GM18505 (cell line): ENCODE measurements at regions not wholly inside any gene's neighbourhood (a gene's known extent, or its start where the extent isn't known, plus 50 kb on each side); places are given as distances from the start of the nearest gene placed in this dataset.
"Not testable (repeated sequence)": the region's sequence is repeated elsewhere in the genome, so short reads cannot be mapped to it uniquely, and the experiment has no call there.

Experiments used
- ATAC-seq: cut with Tn5 transposase; IDR thresholded peaks from one replicate; pipeline ENCODE4 v1.9.1; 2021; ENCODE audit not compliant: unreplicated experiment
- POLR2A ChIP-seq: IDR thresholded peaks from 4 replicates; pipeline ENCODE4 v1.6.1; 2011; ENCODE audit warnings: borderline replicate concordance; ENCODE audit not compliant: insufficient read depth, insufficient read length; ENCODE audit errors: extremely low read depth

GRCh38 chr3:106048946-106049481 is 180.2 kb upstream of the CBLB start:
- no peak for TF ChIP-seq POLR2A
- no peak for ATAC-seq

GRCh38 chr3:106049821-106050220 is 181.0 kb upstream of the CBLB start:
- no peak for TF ChIP-seq POLR2A
- ATAC-seq = no peak

- TF ChIP-seq POLR2A = no peak
- no peak for ATAC-seq
These were observed 188.1 kb upstream of the CBLB start for GRCh38 chr3:106056931-106057330.

GRCh38 chr3:106058475-106058874 is 189.7 kb upstream of the CBLB start:
- ATAC-seq = no peak
- no peak for TF ChIP-seq POLR2A

- no peak for TF ChIP-seq POLR2A
These were observed 191.2 kb upstream of the CBLB start for GRCh38 chr3:106059953-106060517.

GRCh38 chr3:106063909-106064308 is 195.1 kb upstream of the CBLB start:
- ATAC-seq = no peak
- TF ChIP-seq POLR2A = no peak

More at GRCh38 chr3:106059953-106060517, 191.2 kb upstream of the CBLB start:
- ATAC-seq = no peak

GRCh38 chr3:106065831-106066230 is 197.0 kb upstream of the CBLB start:
- no peak for TF ChIP-seq POLR2A

GRCh38 chr3:106067711-106068110 is 198.9 kb upstream of the CBLB start:
- no peak for TF ChIP-seq POLR2A
- ATAC-seq = peak; percentile 81

More at GRCh38 chr3:106065831-106066230, 197.0 kb upstream of the CBLB start:
- no peak for ATAC-seq

- no peak for TF ChIP-seq POLR2A
- no peak for ATAC-seq
These were observed 199.6 kb upstream of the CBLB start for GRCh38 chr3:106068381-106068780.

- ATAC-seq = no peak
- no peak for TF ChIP-seq POLR2A
These were observed 200.0 kb upstream of the CBLB start for GRCh38 chr3:106068795-106069194.

- no peak for TF ChIP-seq POLR2A
- ATAC-seq = no peak
These were observed 201.4 kb upstream of the CBLB start for GRCh38 chr3:106070187-106070586.

- no peak for TF ChIP-seq POLR2A
- no peak for ATAC-seq
These were observed 202.5 kb upstream of the CBLB start for GRCh38 chr3:106071306-106071705.

GRCh38 chr3:106072596-106072995 is 203.8 kb upstream of the CBLB start:
- not testable (repeated sequence) for ATAC-seq

GRCh38 chr3:106073806-106074205 is 205.0 kb upstream of the CBLB start:
- ATAC-seq = not testable (repeated sequence)

GRCh38 chr3:106075731-106076130 is 206.9 kb upstream of the CBLB start:
- not testable (repeated sequence) for ATAC-seq
